ENCODE measurements at regions not wholly inside any gene's neighbourhood (a gene's known extent, or its start where the extent isn't known, plus 50 kb on each side); places are given as distances from the start of the nearest gene placed in this dataset.

DNA sequence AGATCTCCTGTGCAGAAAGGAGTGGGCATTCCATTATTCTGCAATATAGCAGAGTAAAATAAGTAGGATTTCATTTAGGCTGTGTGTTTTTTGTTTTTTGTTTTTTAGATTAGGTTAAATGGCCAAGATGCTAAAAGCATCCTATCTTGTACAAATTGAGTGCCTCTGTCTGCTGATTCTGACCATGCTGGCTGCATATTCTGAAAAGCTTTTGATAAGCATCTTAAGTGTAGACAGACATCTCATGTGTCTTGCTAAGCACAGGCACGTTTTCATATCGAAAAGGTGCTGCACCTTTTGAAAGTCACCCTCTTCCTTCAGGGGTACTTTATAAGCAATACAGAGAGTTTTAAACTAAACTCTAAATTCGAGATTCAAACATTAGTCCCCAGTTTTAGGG is 74.0 kb upstream of the BCL11A start (continued):
- TF ChIP-seq, protein P1, sequence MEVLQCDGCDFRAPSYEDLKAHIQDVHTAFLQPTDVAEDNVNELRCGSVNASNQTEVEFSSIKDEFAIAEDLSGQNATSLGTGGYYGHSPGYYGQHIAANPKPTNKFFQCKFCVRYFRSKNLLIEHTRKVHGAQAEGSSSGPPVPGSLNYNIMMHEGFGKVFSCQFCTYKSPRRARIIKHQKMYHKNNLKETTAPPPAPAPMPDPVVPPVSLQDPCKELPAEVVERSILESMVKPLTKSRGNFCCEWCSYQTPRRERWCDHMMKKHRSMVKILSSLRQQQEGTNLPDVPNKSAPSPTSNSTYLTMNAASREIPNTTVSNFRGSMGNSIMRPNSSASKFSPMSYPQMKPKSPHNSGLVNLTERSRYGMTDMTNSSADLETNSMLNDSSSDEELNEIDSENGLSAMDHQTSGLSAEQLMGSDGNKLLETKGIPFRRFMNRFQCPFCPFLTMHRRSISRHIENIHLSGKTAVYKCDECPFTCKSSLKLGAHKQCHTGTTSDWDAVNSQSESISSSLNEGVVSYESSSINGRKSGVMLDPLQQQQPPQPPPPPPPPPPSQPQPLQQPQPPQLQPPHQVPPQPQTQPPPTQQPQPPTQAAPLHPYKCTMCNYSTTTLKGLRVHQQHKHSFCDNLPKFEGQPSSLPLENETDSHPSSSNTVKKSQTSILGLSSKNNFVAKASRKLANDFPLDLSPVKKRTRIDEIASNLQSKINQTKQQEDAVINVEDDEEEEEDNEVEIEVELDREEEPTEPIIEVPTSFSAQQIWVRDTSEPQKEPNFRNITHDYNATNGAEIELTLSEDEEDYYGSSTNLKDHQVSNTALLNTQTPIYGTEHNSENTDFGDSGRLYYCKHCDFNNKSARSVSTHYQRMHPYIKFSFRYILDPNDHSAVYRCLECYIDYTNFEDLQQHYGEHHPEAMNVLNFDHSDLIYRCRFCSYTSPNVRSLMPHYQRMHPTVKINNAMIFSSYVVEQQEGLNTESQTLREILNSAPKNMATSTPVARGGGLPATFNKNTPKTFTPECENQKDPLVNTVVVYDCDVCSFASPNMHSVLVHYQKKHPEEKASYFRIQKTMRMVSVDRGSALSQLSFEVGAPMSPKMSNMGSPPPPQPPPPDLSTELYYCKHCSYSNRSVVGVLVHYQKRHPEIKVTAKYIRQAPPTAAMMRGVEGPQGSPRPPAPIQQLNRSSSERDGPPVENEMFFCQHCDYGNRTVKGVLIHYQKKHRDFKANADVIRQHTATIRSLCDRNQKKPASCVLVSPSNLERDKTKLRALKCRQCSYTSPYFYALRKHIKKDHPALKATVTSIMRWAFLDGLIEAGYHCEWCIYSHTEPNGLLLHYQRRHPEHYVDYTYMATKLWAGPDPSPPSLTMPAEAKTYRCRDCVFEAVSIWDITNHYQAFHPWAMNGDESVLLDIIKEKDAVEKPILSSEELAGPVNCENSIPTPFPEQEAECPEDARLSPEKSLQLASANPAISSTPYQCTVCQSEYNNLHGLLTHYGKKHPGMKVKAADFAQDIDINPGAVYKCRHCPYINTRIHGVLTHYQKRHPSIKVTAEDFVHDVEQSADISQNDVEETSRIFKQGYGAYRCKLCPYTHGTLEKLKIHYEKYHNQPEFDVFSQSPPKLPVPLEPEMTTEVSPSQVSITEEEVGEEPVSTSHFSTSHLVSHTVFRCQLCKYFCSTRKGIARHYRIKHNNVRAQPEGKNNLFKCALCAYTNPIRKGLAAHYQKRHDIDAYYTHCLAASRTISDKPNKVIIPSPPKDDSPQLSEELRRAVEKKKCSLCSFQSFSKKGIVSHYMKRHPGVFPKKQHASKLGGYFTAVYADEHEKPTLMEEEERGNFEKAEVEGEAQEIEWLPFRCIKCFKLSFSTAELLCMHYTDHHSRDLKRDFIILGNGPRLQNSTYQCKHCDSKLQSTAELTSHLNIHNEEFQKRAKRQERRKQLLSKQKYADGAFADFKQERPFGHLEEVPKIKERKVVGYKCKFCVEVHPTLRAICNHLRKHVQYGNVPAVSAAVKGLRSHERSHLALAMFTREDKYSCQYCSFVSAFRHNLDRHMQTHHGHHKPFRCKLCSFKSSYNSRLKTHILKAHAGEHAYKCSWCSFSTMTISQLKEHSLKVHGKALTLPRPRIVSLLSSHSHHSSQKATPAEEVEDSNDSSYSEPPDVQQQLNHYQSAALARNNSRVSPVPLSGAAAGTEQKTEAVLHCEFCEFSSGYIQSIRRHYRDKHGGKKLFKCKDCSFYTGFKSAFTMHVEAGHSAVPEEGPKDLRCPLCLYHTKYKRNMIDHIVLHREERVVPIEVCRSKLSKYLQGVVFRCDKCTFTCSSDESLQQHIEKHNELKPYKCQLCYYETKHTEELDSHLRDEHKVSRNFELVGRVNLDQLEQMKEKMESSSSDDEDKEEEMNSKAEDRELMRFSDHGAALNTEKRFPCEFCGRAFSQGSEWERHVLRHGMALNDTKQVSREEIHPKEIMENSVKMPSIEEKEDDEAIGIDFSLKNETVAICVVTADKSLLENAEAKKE (CRISPR knock-in tag; IDR thresholded peaks at IDR 0.05): no peak

DNA sequence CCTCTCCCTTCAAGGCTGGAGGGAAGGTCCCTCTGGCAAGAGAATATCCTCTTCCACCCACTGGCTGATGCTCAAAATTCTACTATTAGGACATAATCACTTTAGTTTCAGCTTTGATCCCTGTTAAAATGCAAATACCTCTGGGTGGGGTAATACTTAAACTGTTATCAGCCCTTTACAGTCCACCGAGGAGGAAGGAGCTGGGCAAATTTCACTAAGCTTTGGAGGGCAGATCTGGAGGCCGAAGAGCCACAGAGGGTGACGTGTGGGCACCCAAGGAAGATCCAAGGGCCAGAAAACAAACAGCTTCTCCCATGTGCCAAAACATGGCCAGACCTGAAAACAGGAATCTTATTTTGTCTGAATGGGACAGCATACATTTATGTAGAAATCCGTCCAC is 74.6 kb upstream of the BCL11A start:
- no peaks in the 10 kb centered on the region for H4K20me1 ChIP-seq (replicated peaks; ENCODE audit: insufficient read depth)
- Mint-ChIP-seq H3K36me3 (ENCODE audit: low read depth) (no peaks in the 10 kb centered on the region), H3K4me1 (peaks cover 23% of the 10 kb centered on the region), H3K27ac (no peak overlapping the region), H3K27me3 (ENCODE audit: insufficient read depth, low read depth, poor library complexity) (peaks cover 5% of the 10 kb centered on the region), H3K4me3 (no peak overlapping the region), H3K9me3 (no peaks in the 10 kb centered on the region; the same call in 2 of the 3 replicates)
- H3K4me2 ChIP-seq: no peak overlapping the region
- H3K9me2 ChIP-seq (ENCODE audit: insufficient read depth): no peaks in the 10 kb centered on the region
- no peak overlapping the region for H3K27ac ChIP-seq (ENCODE audit: low read depth)
- no peaks in the 10 kb centered on the region for H3F3A ChIP-seq (replicated peaks; ENCODE audit: low read depth)
- peaks cover 19% of the 10 kb centered on the region for H3K4me1 ChIP-seq (ENCODE audit: insufficient read depth)
- no peaks in the 10 kb centered on the region for H3K79me2 ChIP-seq (replicated peaks; ENCODE audit: insufficient read depth)
- H3K4me3 ChIP-seq: no peak overlapping the region
- no peaks in the 10 kb centered on the region for H3K36me3 ChIP-seq (ENCODE audit: insufficient read depth)
- H2AFZ ChIP-seq: no peak overlapping the region
- no peak for DNase-seq (ENCODE audit: low spot score)
- H3K27me3 ChIP-seq (ENCODE audit: insufficient read depth): no peaks in the 10 kb centered on the region
- no peak for ATAC-seq
- TF ChIP-seq EZH2 (IDR thresholded peaks at IDR 0.05; ENCODE audit: low read depth, unreplicated experiment) (no peak), STAT1 (IDR thresholded peaks at IDR 0.05; ENCODE audit: unreplicated experiment) (no peak)
- TF ChIP-seq, protein P2, sequence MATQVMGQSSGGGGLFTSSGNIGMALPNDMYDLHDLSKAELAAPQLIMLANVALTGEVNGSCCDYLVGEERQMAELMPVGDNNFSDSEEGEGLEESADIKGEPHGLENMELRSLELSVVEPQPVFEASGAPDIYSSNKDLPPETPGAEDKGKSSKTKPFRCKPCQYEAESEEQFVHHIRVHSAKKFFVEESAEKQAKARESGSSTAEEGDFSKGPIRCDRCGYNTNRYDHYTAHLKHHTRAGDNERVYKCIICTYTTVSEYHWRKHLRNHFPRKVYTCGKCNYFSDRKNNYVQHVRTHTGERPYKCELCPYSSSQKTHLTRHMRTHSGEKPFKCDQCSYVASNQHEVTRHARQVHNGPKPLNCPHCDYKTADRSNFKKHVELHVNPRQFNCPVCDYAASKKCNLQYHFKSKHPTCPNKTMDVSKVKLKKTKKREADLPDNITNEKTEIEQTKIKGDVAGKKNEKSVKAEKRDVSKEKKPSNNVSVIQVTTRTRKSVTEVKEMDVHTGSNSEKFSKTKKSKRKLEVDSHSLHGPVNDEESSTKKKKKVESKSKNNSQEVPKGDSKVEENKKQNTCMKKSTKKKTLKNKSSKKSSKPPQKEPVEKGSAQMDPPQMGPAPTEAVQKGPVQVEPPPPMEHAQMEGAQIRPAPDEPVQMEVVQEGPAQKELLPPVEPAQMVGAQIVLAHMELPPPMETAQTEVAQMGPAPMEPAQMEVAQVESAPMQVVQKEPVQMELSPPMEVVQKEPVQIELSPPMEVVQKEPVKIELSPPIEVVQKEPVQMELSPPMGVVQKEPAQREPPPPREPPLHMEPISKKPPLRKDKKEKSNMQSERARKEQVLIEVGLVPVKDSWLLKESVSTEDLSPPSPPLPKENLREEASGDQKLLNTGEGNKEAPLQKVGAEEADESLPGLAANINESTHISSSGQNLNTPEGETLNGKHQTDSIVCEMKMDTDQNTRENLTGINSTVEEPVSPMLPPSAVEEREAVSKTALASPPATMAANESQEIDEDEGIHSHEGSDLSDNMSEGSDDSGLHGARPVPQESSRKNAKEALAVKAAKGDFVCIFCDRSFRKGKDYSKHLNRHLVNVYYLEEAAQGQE (IDR thresholded peaks at IDR 0.05; ENCODE audit: unreplicated experiment): no peak
